ENCODE measurements at regions not wholly inside any gene's neighbourhood (a gene's known extent, or its start where the extent isn't known, plus 50 kb on each side); places are given as distances from the start of the nearest gene placed in this dataset.
A peak's percentile ranks its signal among the peaks of the same experiment; 100 is the strongest.

- peak overlapping the region; percentile 100; the same call in 1 of the 2 replicates for H3K27ac ChIP-seq (ENCODE audit: insufficient read depth, low read length)
- H3K36me3 ChIP-seq (ENCODE audit: control insufficient read depth, insufficient read depth, low read length) = no peaks in the 10 kb centered on the region
- H4K8ac ChIP-seq (ENCODE audit: low read depth in 2 of 2, low read length in 2 of 2) = peak overlapping the region; percentile 87 to 95
- H2BK15ac ChIP-seq (ENCODE audit: low read depth, low read length) = peak overlapping the region; percentile 89; the same call in 2 of the 3 replicates
- peak overlapping the region; percentile 100 for H2BK20ac ChIP-seq (ENCODE audit: low read depth, low read length)
- peaks cover 3% of the 10 kb centered on the region; the same call in 1 of the 2 replicates for H3K9me3 ChIP-seq (ENCODE audit: control insufficient read depth, insufficient read depth, low read length)
- dilution Hi-C loops (cut with HindIII; ENCODE audit: low sequenced_read_pairs, unreplicated experiment) = no loop called here
- peaks cover 3 to 32% of the 10 kb centered on the region in 2 experiments; a peak in 3 of 4 replicates for H3K79me1 ChIP-seq (ENCODE audit: low read depth in 1 of 2, low read length in 2 of 2)
- DNase-seq (peak; percentile 75), ATAC-seq (ENCODE audit: low read depth) (peak; percentile 18)
- no peak overlapping the region for H3K9ac ChIP-seq (ENCODE audit: low read depth, low read length)
- H4K5ac ChIP-seq (ENCODE audit: low read depth, low read length) = peak overlapping the region; percentile 98
- H3K27me3 ChIP-seq (ENCODE audit: control insufficient read depth, insufficient read depth, low read length) = no peaks in the 10 kb centered on the region
- H3K14ac ChIP-seq (replicated peaks; ENCODE audit: low read depth, low read length) = peak overlapping the region; percentile 90
- TF ChIP-seq RFX5 (IDR thresholded peaks at IDR 0.05; ENCODE audit: low read depth, low read length) = no peak
- no peak for TF ChIP-seq SMC3 (IDR thresholded peaks at IDR 0.05; ENCODE audit: low read depth, low read length)
- no peak for TF ChIP-seq MXI1 (IDR thresholded peaks at IDR 0.05; ENCODE audit: borderline replicate concordance, low read depth, low read length)
- no peak for TF ChIP-seq RCOR1 (IDR thresholded peaks at IDR 0.05; ENCODE audit: insufficient replicate concordance, low read length)
- TF ChIP-seq USF2 (IDR thresholded peaks at IDR 0.05; ENCODE audit: low read depth, low read length) = no peak
- no peak for TF ChIP-seq NFE2L2 (IDR thresholded peaks at IDR 0.05; ENCODE audit: low read depth, low read length)
- TF ChIP-seq RAD21 (IDR thresholded peaks at IDR 0.05; ENCODE audit: low read length) = no peak
- no peak for TF ChIP-seq MAZ (IDR thresholded peaks at IDR 0.05; ENCODE audit: borderline replicate concordance, low read depth, low read length)
- intact Hi-C loops (cut with micrococcal nuclease) = no loop called here
- no peaks in the 10 kb centered on the region for H4K20me1 ChIP-seq (ENCODE audit: insufficient read depth, low read length)
- no TSS peak for BruUV-seq (replicated peaks)
- no peak overlapping the region for H3K4me3 ChIP-seq (ENCODE audit: insufficient read depth, low read depth, low read length)
- POLR2A ChIA-PET (ENCODE audit: unreplicated experiment) = interaction anchor here (0.5 to 3.6 kb wide), 6 partner anchors 11 to 118 kb away, joined by 3 to 41 read pairs (median 8); partner anchors contain the start of gene PDE5A
- H2AK5ac ChIP-seq (ENCODE audit: low read depth, low read length) = peak overlapping the region; percentile 78
- H2AK9ac ChIP-seq (replicated peaks; ENCODE audit: low read depth, low read length, poor library complexity) = no peak overlapping the region
- CTCF ChIA-PET = interaction anchor here (0.6 to 3.6 kb wide), 6 partner anchors 10 to 319 kb away, joined by 3 to 19 read pairs (median 3); partner anchors contain the start of gene PDE5A
- WGBS, 2 experiments (ENCODE audit: extremely low coverage in 2 of 2, insufficient read length in 1 of 2) = no CpG with 5 or more reads among the region's 1 CpG
- no peak overlapping the region for H3K4me2 ChIP-seq (ENCODE audit: low read depth, low read length)
- peak overlapping the region; percentile 98 for H3K18ac ChIP-seq (ENCODE audit: low read depth, low read length)
- H2BK120ac ChIP-seq (ENCODE audit: low read depth, low read length) = peak overlapping the region; percentile 100
- H3K4ac ChIP-seq (ENCODE audit: low read depth, low read length) = peak overlapping the region; percentile 98
- H3K23ac ChIP-seq (ENCODE audit: low read depth, low read length) = peak overlapping the region; percentile 99; the same call in 1 of the 2 replicates
- H3K4me1 ChIP-seq (ENCODE audit: control insufficient read depth, insufficient read depth, low read length) = peaks cover 38% of the 10 kb centered on the region
- H2BK5ac ChIP-seq (ENCODE audit: low read depth, low read length, poor library complexity, severe bottlenecking) = peak overlapping the region; percentile 99
- in situ Hi-C loops (cut with MboI; ENCODE audit: low sequenced_read_pairs) = no loop called here
- H4K91ac ChIP-seq (ENCODE audit: insufficient read depth, low read depth, low read length) = peak overlapping the region; percentile 98
- H3K56ac ChIP-seq (ENCODE audit: extremely low read depth, insufficient read depth, low read length) = peak overlapping the region; percentile 32; the same call in 1 of the 2 replicates
- H2AFZ ChIP-seq (replicated peaks; ENCODE audit: low read length, poor library complexity) = no peak overlapping the region
- H3K9me1 ChIP-seq (ENCODE audit: insufficient read depth, low read length) = peaks cover 15% of the 10 kb centered on the region; the same call in 1 of the 2 replicates
Observed at GRCh38 chr4:119733431-119733830, 104.8 kb upstream of the PDE5A start.
